ENCODE measurements at regions not wholly inside any gene's neighbourhood (a gene's known extent, or its start where the extent isn't known, plus 50 kb on each side); places are given as distances from the start of the nearest gene placed in this dataset.

- DNase-seq: no peak
These were observed 523.5 kb downstream of the CAAP1 start for GRCh38 chr9:26369093-26369492.

GRCh38 chr9:26368241-26368640 lies 524.4 kb downstream of the CAAP1 start:
- no peak for DNase-seq

GRCh38 chr9:26361010-26361409 lies 531.6 kb downstream of the CAAP1 start:
- peak; percentile 43 for DNase-seq

- no peak for DNase-seq
These were observed 533.8 kb downstream of the CAAP1 start for GRCh38 chr9:26358836-26359235.

GRCh38 chr9:26357803-26358344 lies 534.7 kb downstream of the CAAP1 start:
- DNase-seq: no peak

GRCh38 chr9:26356491-26356890 lies 536.1 kb downstream of the CAAP1 start:
- DNase-seq: no peak

GRCh38 chr9:26346942-26347477 lies 545.6 kb downstream of the CAAP1 start:
- DNase-seq: no peak

GRCh38 chr9:26341545-26341944 lies 551.1 kb downstream of the CAAP1 start:
- no peak for DNase-seq

GRCh38 chr9:26339796-26340195 lies 552.8 kb downstream of the CAAP1 start:
- no peak for DNase-seq

GRCh38 chr9:26335116-26335515 lies 557.5 kb downstream of the CAAP1 start:
- no peak for DNase-seq

GRCh38 chr9:26334706-26335105 lies 557.9 kb downstream of the CAAP1 start:
- DNase-seq: no peak

GRCh38 chr9:26331223-26331622 lies 561.4 kb downstream of the CAAP1 start:
- DNase-seq: no peak

- DNase-seq: no peak
These were observed 562.6 kb downstream of the CAAP1 start for GRCh38 chr9:26329974-26330373.

- peak; percentile 75 for DNase-seq
These were observed 566.0 kb downstream of the CAAP1 start for GRCh38 chr9:26326563-26326962.

- no peak for DNase-seq
These were observed 567.2 kb downstream of the CAAP1 start for GRCh38 chr9:26325444-26325829.

GRCh38 chr9:26324786-26325443 lies 567.7 kb downstream of the CAAP1 start:
- no peak for DNase-seq

- DNase-seq: no peak
These were observed 570.7 kb downstream of the CAAP1 start for GRCh38 chr9:26321935-26322334.

- no peak for DNase-seq
These were observed 572.7 kb downstream of the CAAP1 start for GRCh38 chr9:26319859-26320258.

GRCh38 chr9:26313108-26313507 lies 579.5 kb downstream of the CAAP1 start:
- no peak for DNase-seq

- DNase-seq: no peak
These were observed 581.1 kb downstream of the CAAP1 start for GRCh38 chr9:26311463-26311995.

- DNase-seq: no peak
These were observed 582.3 kb downstream of the CAAP1 start for GRCh38 chr9:26310294-26310693.

GRCh38 chr9:26308328-26308727 lies 584.3 kb downstream of the CAAP1 start:
- no peak for DNase-seq

GRCh38 chr9:26301659-26302058 lies 590.9 kb downstream of the CAAP1 start:
- DNase-seq: no peak

GRCh38 chr9:26301046-26301445 lies 591.6 kb downstream of the CAAP1 start:
- no peak for DNase-seq
